ENCODE measurements at regions not wholly inside any gene's neighbourhood (a gene's known extent, or its start where the extent isn't known, plus 50 kb on each side); places are given as distances from the start of the nearest gene placed in this dataset.

DNA sequence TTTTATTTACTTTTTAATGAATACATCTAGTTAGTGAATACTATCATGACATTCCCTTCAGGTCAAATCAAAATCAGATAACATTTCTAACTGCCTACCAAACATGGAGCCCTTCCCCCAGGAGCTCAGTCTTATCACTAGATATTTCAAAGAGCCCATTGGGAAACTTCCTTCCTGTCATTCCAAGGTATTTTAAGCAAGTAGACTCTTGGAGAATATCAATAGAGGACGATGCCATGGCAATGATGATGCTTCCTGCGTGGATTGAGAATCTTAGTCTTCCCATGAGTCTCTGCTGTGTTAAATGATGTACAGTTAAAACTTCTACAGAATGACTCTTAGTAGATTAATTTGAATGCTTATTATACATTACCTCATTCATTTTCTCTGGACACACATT is 384.9 kb downstream of the CENPW start:
- H3K9ac ChIP-seq (ENCODE audit: low read depth, low read length) = no peak overlapping the region
- dilution Hi-C loops (cut with HindIII; ENCODE audit: low sequenced_read_pairs, unreplicated experiment) (no loop called here), intact Hi-C loops (cut with micrococcal nuclease) (no loop called here), in situ Hi-C loops (cut with MboI; ENCODE audit: low sequenced_read_pairs) (no loop called here)
- no peak overlapping the region for H3K4me2 ChIP-seq (ENCODE audit: low read depth, low read length)
- H3K4me3 ChIP-seq (ENCODE audit: insufficient read depth, low read depth, low read length) = no peak overlapping the region
- H2BK120ac ChIP-seq (ENCODE audit: low read depth, low read length) = no peak overlapping the region
- H3K9me3 ChIP-seq (ENCODE audit: control insufficient read depth, insufficient read depth, low read length) = no peaks in the 10 kb centered on the region
- TF ChIP-seq RCOR1 (IDR thresholded peaks at IDR 0.05; ENCODE audit: insufficient replicate concordance, low read length) (no peak), MAFK (IDR thresholded peaks at IDR 0.05; ENCODE audit: low read depth, low read length) (no peak), SMC3 (IDR thresholded peaks at IDR 0.05; ENCODE audit: low read depth, low read length) (no peak), RFX5 (IDR thresholded peaks at IDR 0.05; ENCODE audit: low read depth, low read length) (no peak), POLR2A (IDR thresholded peaks at IDR 0.05; ENCODE audit: low read depth, low read length) (no peak), FOS (IDR thresholded peaks at IDR 0.05; ENCODE audit: low read depth, low read length) (no peak)
- TF ChIP-seq, protein P1, sequence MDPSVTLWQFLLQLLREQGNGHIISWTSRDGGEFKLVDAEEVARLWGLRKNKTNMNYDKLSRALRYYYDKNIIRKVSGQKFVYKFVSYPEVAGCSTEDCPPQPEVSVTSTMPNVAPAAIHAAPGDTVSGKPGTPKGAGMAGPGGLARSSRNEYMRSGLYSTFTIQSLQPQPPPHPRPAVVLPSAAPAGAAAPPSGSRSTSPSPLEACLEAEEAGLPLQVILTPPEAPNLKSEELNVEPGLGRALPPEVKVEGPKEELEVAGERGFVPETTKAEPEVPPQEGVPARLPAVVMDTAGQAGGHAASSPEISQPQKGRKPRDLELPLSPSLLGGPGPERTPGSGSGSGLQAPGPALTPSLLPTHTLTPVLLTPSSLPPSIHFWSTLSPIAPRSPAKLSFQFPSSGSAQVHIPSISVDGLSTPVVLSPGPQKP (IDR thresholded peaks at IDR 0.05; ENCODE audit: borderline replicate concordance, low read depth, low read length) = no peak
- TF ChIP-seq, protein P2, sequence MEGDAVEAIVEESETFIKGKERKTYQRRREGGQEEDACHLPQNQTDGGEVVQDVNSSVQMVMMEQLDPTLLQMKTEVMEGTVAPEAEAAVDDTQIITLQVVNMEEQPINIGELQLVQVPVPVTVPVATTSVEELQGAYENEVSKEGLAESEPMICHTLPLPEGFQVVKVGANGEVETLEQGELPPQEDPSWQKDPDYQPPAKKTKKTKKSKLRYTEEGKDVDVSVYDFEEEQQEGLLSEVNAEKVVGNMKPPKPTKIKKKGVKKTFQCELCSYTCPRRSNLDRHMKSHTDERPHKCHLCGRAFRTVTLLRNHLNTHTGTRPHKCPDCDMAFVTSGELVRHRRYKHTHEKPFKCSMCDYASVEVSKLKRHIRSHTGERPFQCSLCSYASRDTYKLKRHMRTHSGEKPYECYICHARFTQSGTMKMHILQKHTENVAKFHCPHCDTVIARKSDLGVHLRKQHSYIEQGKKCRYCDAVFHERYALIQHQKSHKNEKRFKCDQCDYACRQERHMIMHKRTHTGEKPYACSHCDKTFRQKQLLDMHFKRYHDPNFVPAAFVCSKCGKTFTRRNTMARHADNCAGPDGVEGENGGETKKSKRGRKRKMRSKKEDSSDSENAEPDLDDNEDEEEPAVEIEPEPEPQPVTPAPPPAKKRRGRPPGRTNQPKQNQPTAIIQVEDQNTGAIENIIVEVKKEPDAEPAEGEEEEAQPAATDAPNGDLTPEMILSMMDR (conservative IDR thresholded peaks at IDR 0.05; ENCODE audit: low read depth, low read length) = no peak
- ATAC-seq (ENCODE audit: low read depth) = no peak
- H3K79me1 ChIP-seq (ENCODE audit: low read depth in 1 of 2, low read length in 2 of 2) = no peaks in the 10 kb centered on the region
- no peak overlapping the region for H3K56ac ChIP-seq (ENCODE audit: extremely low read depth, insufficient read depth, low read length)
- H3K36me3 ChIP-seq (ENCODE audit: control insufficient read depth, insufficient read depth, low read length) = no peaks in the 10 kb centered on the region
- no peak overlapping the region for H3K14ac ChIP-seq (replicated peaks; ENCODE audit: low read depth, low read length)
- no peak overlapping the region for H4K5ac ChIP-seq (ENCODE audit: low read depth, low read length)
- no peaks in the 10 kb centered on the region; the same call in 1 of the 2 replicates for H3K9me1 ChIP-seq (ENCODE audit: insufficient read depth, low read length)
- no peaks in the 10 kb centered on the region for H3K27me3 ChIP-seq (ENCODE audit: control insufficient read depth, insufficient read depth, low read length)
- no peak overlapping the region for H2AFZ ChIP-seq (replicated peaks; ENCODE audit: low read length, poor library complexity)
- no TSS peak for BruUV-seq (replicated peaks)
- no peak overlapping the region for H2AK5ac ChIP-seq (ENCODE audit: low read depth, low read length)
- no peak overlapping the region for H4K8ac ChIP-seq (ENCODE audit: low read depth in 2 of 2, low read length in 2 of 2)
- H3K27ac ChIP-seq (ENCODE audit: insufficient read depth, low read length) = no peak overlapping the region
- H2BK15ac ChIP-seq (ENCODE audit: low read depth, low read length) = no peak overlapping the region
- H3K4ac ChIP-seq (ENCODE audit: low read depth, low read length) = no peak overlapping the region
- no peak overlapping the region for H3K18ac ChIP-seq (ENCODE audit: low read depth, low read length)
- no peaks in the 10 kb centered on the region for H4K20me1 ChIP-seq (ENCODE audit: insufficient read depth, low read length)
- no peak overlapping the region for H4K91ac ChIP-seq (ENCODE audit: insufficient read depth, low read depth, low read length)
- whole genome bisulfite sequencing, 2 experiments (ENCODE audit: extremely low coverage in 2 of 2, insufficient read length in 1 of 2) = no CpG with 5 or more reads among the region's 2 CpGs
- ChIA-PET POLR2A (ENCODE audit: unreplicated experiment) (no interaction called here), CTCF (no interaction called here)
- peaks cover 4% of the 10 kb centered on the region; the same call in 1 of the 2 replicates for H3K4me1 ChIP-seq (ENCODE audit: control insufficient read depth, insufficient read depth, low read length)
- no peak overlapping the region for H2AK9ac ChIP-seq (replicated peaks; ENCODE audit: low read depth, low read length, poor library complexity)
- H2BK5ac ChIP-seq (ENCODE audit: low read depth, low read length, poor library complexity, severe bottlenecking) = no peak overlapping the region
- no peak overlapping the region for H3K23ac ChIP-seq (ENCODE audit: low read depth, low read length)
- no peak overlapping the region for H2BK20ac ChIP-seq (ENCODE audit: low read depth, low read length)
- no peak for DNase-seq
